Cardiac muscle cell (in vitro differentiated cells and primary cell): ENCODE measurements at regions not wholly inside any gene's neighbourhood (a gene's known extent, or its start where the extent isn't known, plus 50 kb on each side); places are given as distances from the start of the nearest gene placed in this dataset.

Source experiments
- DNase-seq, 2 donors: peaks; one replicate each; pipeline versions ENCODE4 v3.0.0 to v3.0.0-alpha.2; 2010 to 2017; ENCODE audit warnings: low read depth in 1 of 2, low spot score in 1 of 2
- H3K27ac ChIP-seq: fragments of 200-600 bp; sonication (generic); 2 replicates; pipeline ENCODE4 v1.5.1; 2016
- H3K27me3 ChIP-seq: fragments of 200-600 bp; sonication (generic); 2 replicates; pipeline ENCODE4 v1.6.0; 2016; ENCODE audit warnings: control low read depth
- H3K36me3 ChIP-seq: fragments of 200-600 bp; sonication (generic); 2 replicates; pipeline ENCODE4 v1.5.1; 2016; ENCODE audit warnings: control low read depth
- H3K4me1 ChIP-seq: fragments of 200-600 bp; sonication (generic); 2 replicates; pipeline ENCODE4 v1.8.1; 2017; ENCODE audit warnings: low read depth, mild to moderate bottlenecking, mixed run types
- H3K4me3 ChIP-seq: fragments of 200-600 bp; sonication (generic); 2 replicates; pipeline ENCODE4 v1.5.1; 2016; ENCODE audit warnings: mild to moderate bottlenecking
- H3K9me3 ChIP-seq: fragments of 200-600 bp; sonication (generic); 2 replicates; pipeline ENCODE4 v1.5.1; 2017; ENCODE audit warnings: low read depth, mild to moderate bottlenecking, control low read depth
- TF ChIP-seq, protein P1 (sequence below): IDR thresholded peaks from 2 replicates; pipeline ENCODE4 v1.5.1; 2012; ENCODE audit warnings: low read depth, mild to moderate bottlenecking, low read length

DNA sequence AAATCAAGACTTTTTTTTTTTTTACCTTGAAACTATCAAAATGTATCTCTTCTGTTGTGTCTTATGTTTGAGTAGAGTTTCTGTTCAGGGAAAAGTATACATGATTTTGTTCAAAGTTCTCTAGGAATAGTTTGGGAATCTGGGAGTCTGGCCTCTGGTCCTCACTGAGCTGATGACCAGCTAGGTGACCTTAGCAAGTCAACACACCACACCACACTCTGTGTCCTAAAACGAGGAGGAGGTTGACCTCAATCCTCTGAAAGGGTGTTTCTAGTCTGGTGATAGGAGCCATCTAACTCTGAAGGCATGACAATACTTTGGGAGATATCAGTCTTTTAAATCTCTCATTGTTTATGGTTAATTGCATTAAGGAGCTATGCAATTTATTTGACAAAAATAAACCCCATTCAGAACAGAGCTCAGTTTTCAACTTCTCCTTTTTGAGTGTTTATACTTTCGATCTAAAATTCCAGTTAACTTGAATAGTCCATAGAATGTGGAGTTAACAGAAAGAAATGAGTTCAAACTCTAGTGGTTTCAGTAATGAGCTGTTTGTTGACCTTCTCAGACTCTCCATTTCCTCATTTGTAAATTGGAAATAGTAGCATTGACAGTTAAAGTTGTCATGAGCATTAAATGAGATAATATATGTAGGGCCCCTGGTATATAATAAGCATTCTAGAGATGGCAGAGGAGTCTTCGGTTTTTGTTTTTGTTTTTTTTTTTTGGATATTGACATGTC lies 112.2 kb upstream of the LRRN1 start:
- peaks cover 69% of the 10 kb centered on the region for H3K27me3 ChIP-seq
- H3K4me3 ChIP-seq, result no peak overlapping the region
- DNase-seq, result no peak
- H3K4me1 ChIP-seq, result no peaks in the 10 kb centered on the region
- H3K9me3 ChIP-seq, result no peaks in the 10 kb centered on the region
- no peaks in the 10 kb centered on the region for H3K36me3 ChIP-seq
- TF ChIP-seq, protein P1, sequence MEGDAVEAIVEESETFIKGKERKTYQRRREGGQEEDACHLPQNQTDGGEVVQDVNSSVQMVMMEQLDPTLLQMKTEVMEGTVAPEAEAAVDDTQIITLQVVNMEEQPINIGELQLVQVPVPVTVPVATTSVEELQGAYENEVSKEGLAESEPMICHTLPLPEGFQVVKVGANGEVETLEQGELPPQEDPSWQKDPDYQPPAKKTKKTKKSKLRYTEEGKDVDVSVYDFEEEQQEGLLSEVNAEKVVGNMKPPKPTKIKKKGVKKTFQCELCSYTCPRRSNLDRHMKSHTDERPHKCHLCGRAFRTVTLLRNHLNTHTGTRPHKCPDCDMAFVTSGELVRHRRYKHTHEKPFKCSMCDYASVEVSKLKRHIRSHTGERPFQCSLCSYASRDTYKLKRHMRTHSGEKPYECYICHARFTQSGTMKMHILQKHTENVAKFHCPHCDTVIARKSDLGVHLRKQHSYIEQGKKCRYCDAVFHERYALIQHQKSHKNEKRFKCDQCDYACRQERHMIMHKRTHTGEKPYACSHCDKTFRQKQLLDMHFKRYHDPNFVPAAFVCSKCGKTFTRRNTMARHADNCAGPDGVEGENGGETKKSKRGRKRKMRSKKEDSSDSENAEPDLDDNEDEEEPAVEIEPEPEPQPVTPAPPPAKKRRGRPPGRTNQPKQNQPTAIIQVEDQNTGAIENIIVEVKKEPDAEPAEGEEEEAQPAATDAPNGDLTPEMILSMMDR, result no peak
- H3K27ac ChIP-seq, result no peak overlapping the region

GRCh38 chr3:3685721-3686120 lies 113.5 kb upstream of the LRRN1 start:
- Histone ChIP-seq H3K9me3 (no peaks in the 10 kb centered on the region), H3K36me3 (no peaks in the 10 kb centered on the region), H3K27ac (no peak overlapping the region), H3K27me3 (peaks cover 68% of the 10 kb centered on the region), H3K4me3 (no peak overlapping the region), H3K4me1 (no peaks in the 10 kb centered on the region)
- no peak for DNase-seq
- TF ChIP-seq, protein P1, result no peak

DNA sequence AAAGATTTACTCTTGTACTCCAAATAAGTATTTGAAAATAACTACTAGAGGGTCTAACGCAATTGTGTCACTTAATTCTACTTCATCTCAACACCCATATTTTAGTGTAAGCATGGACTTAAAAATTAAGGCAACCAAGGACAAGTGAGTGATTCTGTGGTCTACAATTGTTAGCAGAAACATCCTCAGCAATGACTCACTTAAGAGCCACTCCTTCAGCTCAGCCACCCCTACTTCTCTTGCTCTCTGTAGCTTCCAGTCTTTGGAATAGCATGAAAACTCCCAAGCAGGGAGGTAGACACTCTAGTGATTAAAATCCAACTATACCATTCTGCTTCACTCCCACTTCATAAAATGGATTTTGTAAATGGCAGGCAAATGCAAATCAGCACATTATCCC lies 116.0 kb upstream of the LRRN1 start:
- Histone ChIP-seq H3K4me3 (no peak overlapping the region), H3K27me3 (peaks cover 80% of the 10 kb centered on the region), H3K36me3 (no peaks in the 10 kb centered on the region), H3K9me3 (no peaks in the 10 kb centered on the region), H3K27ac (no peak overlapping the region), H3K4me1 (no peaks in the 10 kb centered on the region)
- TF ChIP-seq, protein P1, result no peak
- no peak for DNase-seq

GRCh38 chr3:3675801-3676200 lies 123.4 kb upstream of the LRRN1 start:
- DNase-seq, result peak in 1 of 2 donors; percentile 88
- Histone ChIP-seq H3K4me3 (no peak overlapping the region), H3K9me3 (no peaks in the 10 kb centered on the region), H3K4me1 (no peaks in the 10 kb centered on the region), H3K27me3 (peaks cover 37% of the 10 kb centered on the region), H3K27ac (no peak overlapping the region), H3K36me3 (no peaks in the 10 kb centered on the region)
- TF ChIP-seq, protein P1, result no peak

- no peak overlapping the region for H3K27ac ChIP-seq
- TF ChIP-seq, protein P1, result no peak
- DNase-seq, result no peak
- peaks cover 31% of the 10 kb centered on the region for H3K27me3 ChIP-seq
- no peak overlapping the region for H3K4me3 ChIP-seq
- no peaks in the 10 kb centered on the region for H3K36me3 ChIP-seq
- H3K4me1 ChIP-seq, result no peaks in the 10 kb centered on the region
- no peaks in the 10 kb centered on the region for H3K9me3 ChIP-seq
Observed at GRCh38 chr3:3675186-3675585, 124.0 kb upstream of the LRRN1 start.
